Fibroblast of mammary gland (primary cell): ENCODE measurements at regions not wholly inside any gene's neighbourhood (a gene's known extent, or its start where the extent isn't known, plus 50 kb on each side); places are given as distances from the start of the nearest gene placed in this dataset.
"Not testable (repeated sequence)": the region's sequence is repeated elsewhere in the genome, so short reads cannot be mapped to it uniquely, and the experiment has no call there.

Experiments
- DNase-seq: peaks from one replicate; pipeline ENCODE4 v3.0.0-alpha.2; 2010; ENCODE audit warnings: low read depth
- H3K4me3 ChIP-seq: 2 replicates; pipeline ENCODE4 v1.5.1; 2011; ENCODE audit warnings: low read depth, mild to moderate bottlenecking, low read length, moderate library complexity; ENCODE audit not compliant: control insufficient read depth
- CTCF ChIP-seq: conservative IDR thresholded peaks from 2 replicates; pipeline ENCODE4 v1.5.1; 2011; ENCODE audit warnings: low read depth, low read length, inconsistent platforms; ENCODE audit not compliant: control insufficient read depth, insufficient read depth

GRCh38 chr10:81576336-81576735 is 298.7 kb upstream of the NRG3 start:
- no peak for TF ChIP-seq CTCF
- no peak for DNase-seq
- H3K4me3 ChIP-seq: no peak overlapping the region

GRCh38 chr10:81594991-81595390 is 280.0 kb upstream of the NRG3 start:
- no peak for TF ChIP-seq CTCF
- DNase-seq: no peak
- no peak overlapping the region for H3K4me3 ChIP-seq

- peak; percentile 52 for DNase-seq
- H3K4me3 ChIP-seq: no peak overlapping the region
- TF ChIP-seq CTCF: no peak
Measured at GRCh38 chr10:81600185-81600584, 274.8 kb upstream of the NRG3 start.

- no peak overlapping the region for H3K4me3 ChIP-seq
- DNase-seq: no peak
- TF ChIP-seq CTCF: no peak
Measured at GRCh38 chr10:81603106-81603620, 271.8 kb upstream of the NRG3 start.

GRCh38 chr10:81644485-81644884 is 230.5 kb upstream of the NRG3 start:
- DNase-seq, H3K4me3 ChIP-seq: not testable (repeated sequence)

GRCh38 chr10:81655986-81656385 is 219.0 kb upstream of the NRG3 start:
- no peak overlapping the region for H3K4me3 ChIP-seq
- no peak for TF ChIP-seq CTCF
- no peak for DNase-seq

GRCh38 chr10:81662837-81663236 is 212.2 kb upstream of the NRG3 start:
- no peak overlapping the region for H3K4me3 ChIP-seq
- DNase-seq: no peak
- TF ChIP-seq CTCF: no peak

- not testable (repeated sequence) for H3K4me3 ChIP-seq, DNase-seq
Measured at GRCh38 chr10:81664800-81665199, 210.2 kb upstream of the NRG3 start.
